ENCODE measurements at regions not wholly inside any gene's neighbourhood (a gene's known extent, or its start where the extent isn't known, plus 50 kb on each side); places are given as distances from the start of the nearest gene placed in this dataset.

DNA sequence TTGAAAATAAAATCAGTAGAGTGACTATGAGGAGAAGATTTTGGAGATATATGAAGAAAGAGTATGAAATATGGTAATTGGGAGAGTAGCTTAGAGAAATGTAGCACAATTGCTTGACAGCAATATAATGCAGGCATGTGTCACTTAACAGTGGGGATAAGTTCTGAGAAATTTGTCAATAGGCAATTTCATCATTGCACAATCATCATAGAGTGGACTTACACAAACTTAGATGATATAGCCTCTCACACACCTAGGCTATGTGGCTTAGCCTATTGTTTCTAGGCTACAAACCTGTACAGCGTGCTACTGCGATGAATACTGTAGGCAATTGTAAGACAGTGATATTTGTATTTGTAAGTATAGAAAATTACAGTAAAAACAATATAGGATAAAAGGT is 573.6 kb downstream of the JRKL start:
- Histone ChIP-seq H3K27ac (no peak overlapping the region), H3K27me3 (no peaks in the 10 kb centered on the region), H3K36me3 (no peaks in the 10 kb centered on the region), H3K4me1 (no peaks in the 10 kb centered on the region), H3K4me3 (no peak overlapping the region), H3K9me3 (no peaks in the 10 kb centered on the region)
- no peak for DNase-seq (ENCODE audit: low spot score in 2 of 2)
- no peak for TF ChIP-seq POLR2A (IDR thresholded peaks at IDR 0.05)
- TF ChIP-seq POLR2AphosphoS5 (IDR thresholded peaks at IDR 0.05) = no peak
- TF ChIP-seq, protein P1, sequence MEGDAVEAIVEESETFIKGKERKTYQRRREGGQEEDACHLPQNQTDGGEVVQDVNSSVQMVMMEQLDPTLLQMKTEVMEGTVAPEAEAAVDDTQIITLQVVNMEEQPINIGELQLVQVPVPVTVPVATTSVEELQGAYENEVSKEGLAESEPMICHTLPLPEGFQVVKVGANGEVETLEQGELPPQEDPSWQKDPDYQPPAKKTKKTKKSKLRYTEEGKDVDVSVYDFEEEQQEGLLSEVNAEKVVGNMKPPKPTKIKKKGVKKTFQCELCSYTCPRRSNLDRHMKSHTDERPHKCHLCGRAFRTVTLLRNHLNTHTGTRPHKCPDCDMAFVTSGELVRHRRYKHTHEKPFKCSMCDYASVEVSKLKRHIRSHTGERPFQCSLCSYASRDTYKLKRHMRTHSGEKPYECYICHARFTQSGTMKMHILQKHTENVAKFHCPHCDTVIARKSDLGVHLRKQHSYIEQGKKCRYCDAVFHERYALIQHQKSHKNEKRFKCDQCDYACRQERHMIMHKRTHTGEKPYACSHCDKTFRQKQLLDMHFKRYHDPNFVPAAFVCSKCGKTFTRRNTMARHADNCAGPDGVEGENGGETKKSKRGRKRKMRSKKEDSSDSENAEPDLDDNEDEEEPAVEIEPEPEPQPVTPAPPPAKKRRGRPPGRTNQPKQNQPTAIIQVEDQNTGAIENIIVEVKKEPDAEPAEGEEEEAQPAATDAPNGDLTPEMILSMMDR (IDR thresholded peaks at IDR 0.05) = no peak
- intact Hi-C loops (cut with DNase I; ENCODE audit: low total_unique reads) = no loop called here

- no peaks in the 10 kb centered on the region for H3K36me3 ChIP-seq
- intact Hi-C loops (cut with DNase I; ENCODE audit: low total_unique reads) = no loop called here
- H3K4me1 ChIP-seq = no peaks in the 10 kb centered on the region
- TF ChIP-seq POLR2AphosphoS5 (IDR thresholded peaks at IDR 0.05) (no peak), POLR2A (IDR thresholded peaks at IDR 0.05) (no peak)
- TF ChIP-seq, protein P1 (IDR thresholded peaks at IDR 0.05) = no peak
- H3K27me3 ChIP-seq = no peaks in the 10 kb centered on the region
- no peak overlapping the region for H3K4me3 ChIP-seq
- H3K9me3 ChIP-seq = no peaks in the 10 kb centered on the region
- H3K27ac ChIP-seq = no peak overlapping the region
- no peak for DNase-seq (ENCODE audit: low spot score in 2 of 2)
Observed at GRCh38 chr11:96964661-96965060, 574.8 kb downstream of the JRKL start.

DNA sequence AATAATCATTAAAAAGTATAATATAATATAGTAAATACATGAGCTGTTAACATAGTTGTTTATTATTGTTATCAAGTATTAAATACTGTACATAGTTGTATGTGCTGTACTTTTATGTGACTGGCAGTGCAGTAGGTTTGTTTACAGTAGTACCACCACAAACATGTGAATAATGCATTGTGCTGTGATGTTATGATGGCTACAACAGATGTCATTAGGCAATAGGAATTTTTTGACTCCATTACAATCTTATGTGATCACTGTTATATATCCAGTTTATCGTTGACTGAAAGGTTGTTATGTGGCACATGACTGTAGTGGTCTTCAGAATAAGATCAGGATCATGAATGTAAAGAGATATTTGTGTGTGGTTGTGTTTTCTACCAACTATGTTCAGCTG is 577.8 kb downstream of the JRKL start:
- no peak for DNase-seq (ENCODE audit: low spot score in 2 of 2)
- TF ChIP-seq POLR2A (IDR thresholded peaks at IDR 0.05) (no peak), POLR2AphosphoS5 (IDR thresholded peaks at IDR 0.05) (no peak)
- TF ChIP-seq, protein P1 (IDR thresholded peaks at IDR 0.05) = no peak
- H3K27me3 ChIP-seq = no peaks in the 10 kb centered on the region
- H3K4me1 ChIP-seq = no peaks in the 10 kb centered on the region
- H3K4me3 ChIP-seq = no peak overlapping the region
- no peak overlapping the region for H3K27ac ChIP-seq
- intact Hi-C loops (cut with DNase I; ENCODE audit: low total_unique reads) = no loop called here
- H3K36me3 ChIP-seq = no peaks in the 10 kb centered on the region
- H3K9me3 ChIP-seq = no peaks in the 10 kb centered on the region

DNA sequence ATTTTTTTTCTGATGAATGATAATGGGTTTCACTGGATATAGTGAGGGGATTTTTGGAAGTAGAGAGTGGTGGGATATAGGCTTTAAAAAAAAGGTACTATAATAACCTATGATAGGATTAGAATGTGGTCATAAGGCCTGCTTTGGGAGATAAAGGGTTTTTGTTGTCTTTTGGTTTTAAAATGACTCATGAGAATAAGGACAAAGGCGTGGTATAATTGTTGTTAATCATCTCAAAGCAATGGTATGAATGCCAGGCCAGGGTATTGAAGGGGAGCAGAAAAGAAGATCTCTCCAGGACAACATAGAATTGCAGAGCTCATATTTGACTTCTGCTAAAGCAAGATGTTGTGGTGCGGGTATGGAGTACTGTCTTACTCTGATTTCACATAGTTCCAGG is 579.4 kb downstream of the JRKL start:
- no peak for DNase-seq (ENCODE audit: low spot score in 2 of 2)

GRCh38 chr11:96978751-96979150 is 588.9 kb downstream of the JRKL start:
- no peak for DNase-seq (ENCODE audit: low spot score in 2 of 2)
- Histone ChIP-seq H3K27me3 (no peaks in the 10 kb centered on the region), H3K9me3 (no peaks in the 10 kb centered on the region), H3K4me3 (no peak overlapping the region), H3K36me3 (no peaks in the 10 kb centered on the region), H3K27ac (no peak overlapping the region), H3K4me1 (no peaks in the 10 kb centered on the region)
- intact Hi-C loops (cut with DNase I; ENCODE audit: low total_unique reads) = loop anchor here (10.0 kb wide), 1 partner anchor 1666 kb away; no protein-coding TSS in a partner anchor
- TF ChIP-seq, protein P1 (IDR thresholded peaks at IDR 0.05) = no peak
- TF ChIP-seq POLR2A (IDR thresholded peaks at IDR 0.05) (no peak), POLR2AphosphoS5 (IDR thresholded peaks at IDR 0.05) (no peak)

More for the DNA sequence above, 579.4 kb downstream of the JRKL start:
- H3K4me3 ChIP-seq = no peak overlapping the region
- no peaks in the 10 kb centered on the region for H3K36me3 ChIP-seq
- H3K9me3 ChIP-seq = no peaks in the 10 kb centered on the region
- intact Hi-C loops (cut with DNase I; ENCODE audit: low total_unique reads) = no loop called here
- H3K4me1 ChIP-seq = no peaks in the 10 kb centered on the region
- no peak overlapping the region for H3K27ac ChIP-seq
- no peak for TF ChIP-seq POLR2AphosphoS5 (IDR thresholded peaks at IDR 0.05)
- TF ChIP-seq, protein P1 (IDR thresholded peaks at IDR 0.05) = no peak
- TF ChIP-seq POLR2A (IDR thresholded peaks at IDR 0.05) = no peak
- H3K27me3 ChIP-seq = no peaks in the 10 kb centered on the region

All from breast epithelium (tissue), 4 donors.